ENCODE measurements at regions not wholly inside any gene's neighbourhood (a gene's known extent, or its start where the extent isn't known, plus 50 kb on each side); places are given as distances from the start of the nearest gene placed in this dataset.

- no peak overlapping the region for H3K27ac ChIP-seq
- no peak for TF ChIP-seq CTCF (IDR thresholded peaks at IDR 0.05)
- no peaks in the 10 kb centered on the region for H3K36me3 ChIP-seq
- H3K4me1 ChIP-seq (ENCODE audit: control insufficient read depth in 1 of 2, insufficient read depth in 1 of 2, low read depth in 1 of 2, low read length in 1 of 2): no peaks in the 10 kb centered on the region
- no peaks in the 10 kb centered on the region for H3K27me3 ChIP-seq
- H3K4me3 ChIP-seq (ENCODE audit: low read depth in 1 of 2, low read length in 1 of 2): no peak overlapping the region
- no peaks in the 10 kb centered on the region for H3K9me3 ChIP-seq
Measured at GRCh38 chr6:80605165-80605989, 498.9 kb downstream of the BCKDHB start.

- H3K27me3 ChIP-seq: no peaks in the 10 kb centered on the region
- H3K9me3 ChIP-seq: no peaks in the 10 kb centered on the region
- H3K4me1 ChIP-seq (ENCODE audit: control insufficient read depth in 1 of 2, insufficient read depth in 1 of 2, low read depth in 1 of 2, low read length in 1 of 2): no peaks in the 10 kb centered on the region
- TF ChIP-seq CTCF (IDR thresholded peaks at IDR 0.05): no peak
- no peaks in the 10 kb centered on the region for H3K36me3 ChIP-seq
- no peak overlapping the region for H3K27ac ChIP-seq
- H3K4me3 ChIP-seq (ENCODE audit: low read depth in 1 of 2, low read length in 1 of 2): no peak overlapping the region
Measured at GRCh38 chr6:80603679-80604078, 497.2 kb downstream of the BCKDHB start.

GRCh38 chr6:80594461-80594860 is 488.0 kb downstream of the BCKDHB start:
- Histone ChIP-seq H3K4me1 (ENCODE audit: control insufficient read depth in 1 of 2, insufficient read depth in 1 of 2, low read depth in 1 of 2, low read length in 1 of 2) (no peaks in the 10 kb centered on the region), H3K36me3 (no peaks in the 10 kb centered on the region), H3K27ac (no peak overlapping the region), H3K4me3 (ENCODE audit: low read depth in 1 of 2, low read length in 1 of 2) (no peak overlapping the region), H3K9me3 (no peaks in the 10 kb centered on the region), H3K27me3 (no peaks in the 10 kb centered on the region)
- no peak for TF ChIP-seq CTCF (IDR thresholded peaks at IDR 0.05)

GRCh38 chr6:80592436-80592835 is 486.0 kb downstream of the BCKDHB start:
- H3K27ac ChIP-seq: no peak overlapping the region
- H3K4me3 ChIP-seq (ENCODE audit: low read depth in 1 of 2, low read length in 1 of 2): no peak overlapping the region
- H3K9me3 ChIP-seq: no peaks in the 10 kb centered on the region
- H3K4me1 ChIP-seq (ENCODE audit: control insufficient read depth in 1 of 2, insufficient read depth in 1 of 2, low read depth in 1 of 2, low read length in 1 of 2): no peaks in the 10 kb centered on the region
- no peaks in the 10 kb centered on the region for H3K27me3 ChIP-seq
- H3K36me3 ChIP-seq: no peaks in the 10 kb centered on the region
- TF ChIP-seq CTCF (IDR thresholded peaks at IDR 0.05): no peak

- no peak for TF ChIP-seq CTCF (IDR thresholded peaks at IDR 0.05)
- Histone ChIP-seq H3K27ac (no peak overlapping the region), H3K4me1 (ENCODE audit: control insufficient read depth in 1 of 2, insufficient read depth in 1 of 2, low read depth in 1 of 2, low read length in 1 of 2) (no peaks in the 10 kb centered on the region), H3K27me3 (no peaks in the 10 kb centered on the region), H3K4me3 (ENCODE audit: low read depth in 1 of 2, low read length in 1 of 2) (no peak overlapping the region), H3K36me3 (no peaks in the 10 kb centered on the region), H3K9me3 (no peaks in the 10 kb centered on the region)
Measured at GRCh38 chr6:80586242-80586641, 479.8 kb downstream of the BCKDHB start.

All from neutrophil (primary cell).